ENCODE measurements at regions not wholly inside any gene's neighbourhood (a gene's known extent, or its start where the extent isn't known, plus 50 kb on each side); places are given as distances from the start of the nearest gene placed in this dataset.
"Not testable (repeated sequence)": the region's sequence is repeated elsewhere in the genome, so short reads cannot be mapped to it uniquely, and the experiment has no call there.

GRCh38 chr17:36849871-36850348 is 87.4 kb upstream of the LHX1 start:
- TF ChIP-seq CTCF (IDR thresholded peaks at IDR 0.05; ENCODE audit: low read depth, low read length, missing control alignments) = peak; percentile 16
- H3K4me3 ChIP-seq (ENCODE audit: low read depth, low read length) = no peak overlapping the region
- in situ Hi-C loops (cut with HindIII; ENCODE audit: low sequenced_read_pairs) = no loop called here
- peak; percentile 9 for DNase-seq (ENCODE audit: low read depth)

GRCh38 chr17:36850790-36851189 is 86.5 kb upstream of the LHX1 start:
- no peak overlapping the region for H3K4me3 ChIP-seq (ENCODE audit: low read depth, low read length)
- in situ Hi-C loops (cut with HindIII; ENCODE audit: low sequenced_read_pairs) = no loop called here
- no peak for TF ChIP-seq CTCF (IDR thresholded peaks at IDR 0.05; ENCODE audit: low read depth, low read length, missing control alignments)
- DNase-seq (ENCODE audit: low read depth) = peak; percentile 8

GRCh38 chr17:36851250-36851649 is 86.0 kb upstream of the LHX1 start:
- no peak for TF ChIP-seq CTCF (IDR thresholded peaks at IDR 0.05; ENCODE audit: low read depth, low read length, missing control alignments)
- in situ Hi-C loops (cut with HindIII; ENCODE audit: low sequenced_read_pairs) = no loop called here
- no peak for DNase-seq (ENCODE audit: low read depth)
- no peak overlapping the region for H3K4me3 ChIP-seq (ENCODE audit: low read depth, low read length)

GRCh38 chr17:36852478-36852877 is 84.8 kb upstream of the LHX1 start:
- H3K4me3 ChIP-seq (ENCODE audit: low read depth, low read length); in situ Hi-C loops (cut with HindIII; ENCODE audit: low sequenced_read_pairs); DNase-seq (ENCODE audit: low read depth): not testable (repeated sequence)

- no peak for TF ChIP-seq CTCF (IDR thresholded peaks at IDR 0.05; ENCODE audit: low read depth, low read length, missing control alignments)
- in situ Hi-C loops (cut with HindIII; ENCODE audit: low sequenced_read_pairs) = no loop called here
- DNase-seq (ENCODE audit: low read depth) = no peak
- H3K4me3 ChIP-seq (ENCODE audit: low read depth, low read length) = no peak overlapping the region
These were observed 82.3 kb upstream of the LHX1 start for GRCh38 chr17:36854982-36855381.

- TF ChIP-seq CTCF (IDR thresholded peaks at IDR 0.05; ENCODE audit: low read depth, low read length, missing control alignments) = no peak
- in situ Hi-C loops (cut with HindIII; ENCODE audit: low sequenced_read_pairs) = no loop called here
These were observed 81.8 kb upstream of the LHX1 start for GRCh38 chr17:36855459-36855858.

GRCh38 chr17:36856222-36856621 is 81.1 kb upstream of the LHX1 start:
- in situ Hi-C loops (cut with HindIII; ENCODE audit: low sequenced_read_pairs) = no loop called here
- DNase-seq (ENCODE audit: low read depth) = no peak
- no peak for TF ChIP-seq CTCF (IDR thresholded peaks at IDR 0.05; ENCODE audit: low read depth, low read length, missing control alignments)

More at GRCh38 chr17:36855459-36855858, 81.8 kb upstream of the LHX1 start:
- no peak overlapping the region for H3K4me3 ChIP-seq (ENCODE audit: low read depth, low read length)
- DNase-seq (ENCODE audit: low read depth) = no peak

More at GRCh38 chr17:36856222-36856621, 81.1 kb upstream of the LHX1 start:
- H3K4me3 ChIP-seq (ENCODE audit: low read depth, low read length) = no peak overlapping the region

Data from astrocyte of the cerebellum (primary cell).